GM06990 (cell line): ENCODE measurements at regions not wholly inside any gene's neighbourhood (a gene's known extent, or its start where the extent isn't known, plus 50 kb on each side); places are given as distances from the start of the nearest gene placed in this dataset.
A peak's percentile ranks its signal among the peaks of the same experiment; 100 is the strongest.

Experiments
- DNase-seq: peaks from one replicate; pipeline ENCODE4 v3.0.0-alpha.2; 2011; ENCODE audit not compliant: insufficient read length; ENCODE audit errors: extremely low read depth
- H3K27me3 ChIP-seq: replicated peaks from 2 replicates; pipeline ENCODE4 v1.6.0; 2011; ENCODE audit warnings: low read length; ENCODE audit not compliant: control insufficient read depth, insufficient read depth
- H3K36me3 ChIP-seq: 2 replicates; pipeline ENCODE4 v1.5.1; 2011; ENCODE audit warnings: low read length; ENCODE audit not compliant: control insufficient read depth, insufficient read depth
- H3K4me3 ChIP-seq: replicated peaks from 2 replicates; pipeline ENCODE4 v1.5.1; 2011; ENCODE audit warnings: low read depth, mild to moderate bottlenecking, control low read depth, low read length
- CTCF ChIP-seq: IDR thresholded peaks from 2 replicates; pipeline ENCODE4 v1.5.1; 2011; ENCODE audit warnings: low read length, control low read depth, mild to moderate bottlenecking, inconsistent platforms; ENCODE audit not compliant: insufficient read depth, poor library complexity, severe bottlenecking

- Histone ChIP-seq H3K36me3 (no peaks in the 10 kb centered on the region), H3K4me3 (peak overlapping the region; percentile 20), H3K27me3 (no peaks in the 10 kb centered on the region)
- no peak for TF ChIP-seq CTCF
- DNase-seq, result no peak
Measured at GRCh38 chr7:124412531-124412930, 353.1 kb downstream of the GPR37 start.

DNA sequence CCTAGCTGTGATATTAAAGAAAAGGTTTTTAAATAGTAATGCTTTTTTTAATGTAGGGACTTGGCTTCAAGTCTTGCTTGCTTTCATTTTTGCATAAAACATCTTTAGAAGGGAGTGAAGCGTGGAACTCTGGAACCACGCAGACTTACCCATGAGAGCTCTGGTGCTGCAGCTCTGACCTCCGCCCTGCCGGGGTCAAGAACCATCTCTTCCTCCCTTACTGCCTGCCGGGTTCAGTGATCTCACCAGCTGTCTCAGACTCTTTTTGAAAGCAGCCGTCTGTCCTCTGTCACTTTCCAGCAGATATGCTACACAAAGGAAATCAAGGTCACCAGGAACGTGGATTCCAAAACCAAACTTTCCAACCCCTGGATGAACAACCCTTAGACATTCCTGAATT is 353.8 kb downstream of the GPR37 start:
- H3K27me3 ChIP-seq, result no peaks in the 10 kb centered on the region
- no peaks in the 10 kb centered on the region for H3K36me3 ChIP-seq
- TF ChIP-seq CTCF, result no peak
- DNase-seq, result no peak
- H3K4me3 ChIP-seq, result peak overlapping the region; percentile 20; the same call in 1 of the 2 replicates

DNA sequence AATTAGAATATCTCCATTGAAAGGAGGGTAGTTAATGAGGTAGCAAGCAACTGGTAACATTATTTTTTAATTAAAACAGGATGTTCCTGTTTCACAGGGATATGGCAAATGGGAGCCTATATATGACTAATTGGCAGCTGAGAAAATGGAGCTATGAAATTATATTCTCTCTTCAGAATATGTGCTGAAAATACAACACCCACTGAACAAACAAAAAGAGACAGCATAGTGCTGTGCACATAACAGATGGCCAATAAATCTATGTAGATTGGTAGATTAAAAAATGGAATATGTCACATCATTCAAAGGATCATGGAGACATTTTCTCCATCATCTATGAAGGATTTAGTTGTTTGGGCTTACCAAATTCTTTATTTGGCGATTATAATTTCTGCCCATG is 362.0 kb downstream of the GPR37 start:
- no peak overlapping the region for H3K4me3 ChIP-seq
- TF ChIP-seq CTCF, result no peak
- no peak for DNase-seq
- H3K27me3 ChIP-seq, result no peaks in the 10 kb centered on the region
- no peaks in the 10 kb centered on the region for H3K36me3 ChIP-seq

DNA sequence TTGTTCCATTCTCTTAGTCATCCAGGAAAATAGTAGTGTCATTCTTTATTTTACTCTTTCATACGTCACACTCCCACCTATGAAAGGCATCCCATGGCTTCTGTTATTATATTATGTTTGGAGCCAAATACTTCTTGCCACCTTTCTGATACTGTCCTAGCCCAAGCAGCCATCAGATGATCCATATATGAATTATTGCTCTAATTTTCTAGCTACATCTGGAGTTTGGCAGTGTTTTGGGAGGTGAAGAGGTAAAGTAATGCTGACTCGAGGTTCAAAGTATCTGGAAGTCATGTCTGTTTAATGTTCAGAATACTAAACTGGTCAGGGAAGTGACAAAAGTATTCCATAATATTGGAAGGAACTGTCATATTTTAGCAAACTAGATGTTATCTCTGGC is 362.5 kb downstream of the GPR37 start:
- no peak for DNase-seq
- no peak for TF ChIP-seq CTCF
- H3K36me3 ChIP-seq, result no peaks in the 10 kb centered on the region

GRCh38 chr7:124399941-124400340 is 365.7 kb downstream of the GPR37 start:
- DNase-seq, result no peak
- no peaks in the 10 kb centered on the region for H3K36me3 ChIP-seq
- H3K4me3 ChIP-seq, result no peak overlapping the region
- TF ChIP-seq CTCF, result no peak
- no peaks in the 10 kb centered on the region for H3K27me3 ChIP-seq

More for the DNA sequence above, 362.5 kb downstream of the GPR37 start:
- H3K4me3 ChIP-seq, result no peak overlapping the region
- H3K27me3 ChIP-seq, result no peaks in the 10 kb centered on the region

DNA sequence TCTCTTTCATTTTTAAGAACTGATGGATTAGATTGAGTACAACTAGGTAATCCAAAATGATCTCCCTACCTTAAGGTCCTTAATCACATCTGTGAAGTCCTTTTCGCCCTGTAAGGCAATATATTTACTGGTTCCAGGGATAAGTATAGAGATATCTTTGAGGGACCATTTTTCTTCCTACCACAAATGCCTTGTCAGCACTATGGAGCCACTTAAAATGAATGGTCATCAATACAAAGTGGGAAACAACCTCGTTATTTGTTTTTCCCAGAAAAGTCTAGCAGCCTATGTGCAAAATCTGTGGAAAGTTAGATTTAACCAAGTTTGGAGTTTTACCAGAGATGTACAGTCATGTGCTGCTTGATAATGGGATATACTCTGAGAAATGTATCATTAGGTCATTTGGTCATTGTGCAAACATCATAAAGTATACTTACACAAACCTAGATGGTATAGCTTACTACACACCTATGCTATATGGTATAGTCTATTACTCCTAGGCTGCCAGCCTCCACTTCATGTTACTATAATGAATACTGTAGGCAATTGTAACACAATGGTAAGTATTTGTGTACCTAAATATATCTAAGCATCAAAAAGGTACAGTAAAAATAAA is 366.2 kb upstream of the TMEM229A start:
- no peak for TF ChIP-seq CTCF

More for the DNA sequence above, 366.2 kb upstream of the TMEM229A start:
- Histone ChIP-seq H3K27me3 (no peaks in the 10 kb centered on the region), H3K36me3 (no peaks in the 10 kb centered on the region), H3K4me3 (no peak overlapping the region)
- no peak for DNase-seq
